Ureter (tissue), 1 donor: ENCODE measurements at regions not wholly inside any gene's neighbourhood (a gene's known extent, or its start where the extent isn't known, plus 50 kb on each side); places are given as distances from the start of the nearest gene placed in this dataset.

Source experiments
- DNase-seq: peaks from one replicate; pipeline ENCODE4 v3.0.0-alpha.2; 2020; ENCODE audit warnings: low spot score
- donor health status: DM: yes; HTN: yes; CAD: no.

DNA sequence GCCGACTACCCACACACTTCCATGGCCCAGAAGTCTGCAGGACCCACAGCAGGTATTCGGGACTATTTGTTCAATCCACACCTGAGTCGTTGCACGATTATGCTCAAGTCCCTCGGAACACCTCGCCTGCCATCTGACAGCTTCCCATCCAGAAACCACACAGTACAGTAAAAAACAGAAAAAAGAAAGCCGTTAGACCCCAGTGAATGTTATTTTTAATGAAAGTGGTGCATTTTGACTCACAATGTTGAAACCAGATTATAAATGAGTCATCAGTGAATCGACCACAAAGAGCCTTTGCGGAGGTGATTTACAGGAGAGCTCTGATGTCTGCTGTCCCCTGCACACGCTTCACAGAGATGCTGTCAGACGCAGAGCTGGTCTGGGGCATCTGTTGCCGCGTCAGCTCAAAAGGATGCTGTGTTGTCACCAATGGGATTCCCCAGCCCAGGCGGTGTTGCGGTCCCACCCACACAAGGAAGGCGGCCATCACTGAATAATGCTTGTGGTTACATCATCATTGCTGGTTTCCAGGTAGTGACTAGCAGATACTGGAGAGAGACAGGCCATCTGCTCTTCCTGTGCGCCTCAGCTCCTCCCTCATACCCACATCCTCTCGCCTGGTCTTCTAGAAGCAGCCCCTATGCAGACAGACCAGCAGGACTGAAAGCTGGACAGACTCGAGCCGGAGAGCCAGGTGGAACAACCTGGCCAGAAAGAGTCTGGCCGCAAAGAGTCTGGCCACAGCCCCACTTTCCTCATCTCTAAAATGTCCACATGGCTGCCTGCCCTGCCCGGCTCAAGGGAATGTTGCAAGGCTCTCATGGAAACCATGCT is 116.8 kb downstream of the TOMM20 start:
- DNase-seq = peak; percentile 59

DNA sequence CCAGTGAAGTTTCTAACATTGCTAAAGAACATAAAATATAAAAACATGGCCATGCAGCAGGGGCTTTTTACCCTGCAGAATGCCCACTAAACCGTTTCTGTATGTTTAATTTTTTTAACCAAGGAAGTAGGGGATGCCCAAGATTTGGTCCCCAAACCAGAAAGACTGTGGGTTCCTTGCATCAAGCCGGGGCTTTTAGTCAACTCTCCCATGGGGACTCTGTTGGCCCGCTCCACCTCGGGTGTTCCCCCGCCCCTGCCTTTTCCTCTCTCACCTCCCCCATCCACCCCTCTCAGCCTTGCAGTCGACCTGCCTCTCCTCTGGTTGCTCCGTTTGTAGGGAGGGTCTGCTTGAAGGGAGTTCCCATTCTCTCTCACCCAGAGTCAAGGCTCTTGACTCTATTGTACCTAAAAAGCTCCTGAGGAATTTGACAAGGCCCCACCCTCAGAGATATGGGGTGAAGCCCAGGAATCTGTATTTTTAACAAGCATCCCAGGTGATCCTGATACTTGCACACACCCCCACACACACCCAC is 117.5 kb downstream of the TOMM20 start:
- DNase-seq = no peak

DNA sequence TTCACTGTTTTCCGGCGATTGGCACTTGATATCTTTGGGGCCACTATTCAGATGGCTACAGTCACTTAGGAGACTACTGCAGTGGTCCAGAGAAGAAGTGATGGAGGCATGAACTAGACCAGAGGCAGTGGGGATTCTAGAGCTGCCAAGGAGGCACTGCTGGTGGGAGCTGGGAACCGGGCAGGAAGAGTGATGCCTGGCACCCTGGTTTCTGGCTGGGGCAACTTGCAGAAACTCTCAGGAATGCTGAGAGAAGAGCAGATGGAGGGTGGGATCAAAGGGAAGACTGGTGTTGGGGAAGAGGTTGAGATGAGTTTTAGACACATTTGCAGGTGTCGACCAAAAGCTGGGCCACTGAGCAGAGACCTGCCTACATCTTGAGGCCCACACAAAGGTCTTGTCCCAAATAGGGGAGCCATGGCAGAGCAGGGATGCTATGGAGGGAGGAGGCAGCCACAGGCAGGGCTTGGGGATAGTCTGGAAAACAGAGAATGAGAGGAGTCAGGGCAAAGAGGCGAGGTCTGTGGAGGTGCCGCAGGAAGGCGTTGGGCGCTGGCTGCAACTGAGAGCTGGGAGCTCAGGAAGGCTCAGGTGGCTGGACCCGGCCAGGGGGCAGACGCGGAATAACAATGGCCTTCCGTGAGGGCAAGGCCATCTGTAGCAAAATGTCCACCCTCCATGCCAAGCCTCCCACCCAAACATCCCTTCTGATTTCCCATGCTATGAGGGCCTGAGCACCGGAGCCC is 118.9 kb downstream of the TOMM20 start:
- DNase-seq = no peak

DNA sequence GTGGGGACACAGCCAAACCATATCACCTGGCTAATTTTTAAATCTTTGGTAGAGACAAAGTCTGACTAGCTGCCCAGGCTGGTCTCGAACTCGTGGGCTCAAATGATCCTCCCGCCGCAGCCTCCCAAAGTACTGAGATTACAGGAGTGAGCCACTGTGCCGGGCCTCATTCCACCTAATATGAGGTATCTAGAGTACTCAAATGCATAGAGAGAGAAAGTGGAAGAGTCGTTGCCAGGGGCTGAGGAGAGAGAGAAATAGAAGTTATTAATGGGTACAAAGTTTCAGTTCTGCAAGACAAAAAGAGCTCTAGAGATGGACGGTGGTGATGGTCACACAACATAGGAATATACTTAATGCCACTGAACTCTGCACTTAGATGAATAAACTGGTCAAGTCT is 119.6 kb downstream of the TOMM20 start:
- DNase-seq = no peak

DNA sequence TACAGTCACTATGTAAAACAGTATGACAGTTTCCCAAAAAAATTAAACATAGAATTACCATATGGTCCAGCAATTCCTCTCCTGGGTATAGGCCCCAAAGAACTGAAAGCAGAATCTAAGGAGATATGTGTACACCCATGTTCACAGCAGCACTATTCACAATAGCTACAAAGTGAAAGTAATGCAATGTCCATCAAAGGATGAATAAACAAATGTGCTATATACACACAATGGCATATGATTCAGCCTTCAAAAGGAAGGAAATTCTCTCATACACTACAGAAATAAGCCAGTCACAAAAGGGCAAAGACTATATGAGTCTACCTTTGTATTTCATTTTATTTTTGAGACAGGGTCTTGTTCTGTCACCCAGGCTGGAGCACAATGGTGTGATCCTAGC is 120.4 kb downstream of the TOMM20 start:
- DNase-seq = no peak

DNA sequence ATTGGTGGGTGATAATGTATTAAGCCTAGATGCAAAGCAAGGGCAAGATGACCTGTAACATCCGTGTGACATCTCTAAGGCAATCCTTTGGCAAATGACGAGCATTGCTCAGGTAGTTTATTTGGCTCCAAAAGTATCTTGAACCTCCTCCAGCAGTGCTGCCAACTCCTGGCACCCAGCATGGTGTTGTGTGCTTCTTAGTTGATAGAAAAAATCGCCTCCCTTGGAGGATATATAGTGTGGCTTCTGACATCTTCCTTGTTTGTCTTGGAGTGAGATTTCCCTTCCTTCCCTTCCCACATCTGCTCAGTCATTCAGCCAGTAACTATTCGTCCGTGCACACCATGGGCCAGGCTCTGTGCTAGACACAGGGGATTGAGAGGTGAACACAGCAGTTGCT is 121.8 kb downstream of the TOMM20 start:
- no peak for DNase-seq

DNA sequence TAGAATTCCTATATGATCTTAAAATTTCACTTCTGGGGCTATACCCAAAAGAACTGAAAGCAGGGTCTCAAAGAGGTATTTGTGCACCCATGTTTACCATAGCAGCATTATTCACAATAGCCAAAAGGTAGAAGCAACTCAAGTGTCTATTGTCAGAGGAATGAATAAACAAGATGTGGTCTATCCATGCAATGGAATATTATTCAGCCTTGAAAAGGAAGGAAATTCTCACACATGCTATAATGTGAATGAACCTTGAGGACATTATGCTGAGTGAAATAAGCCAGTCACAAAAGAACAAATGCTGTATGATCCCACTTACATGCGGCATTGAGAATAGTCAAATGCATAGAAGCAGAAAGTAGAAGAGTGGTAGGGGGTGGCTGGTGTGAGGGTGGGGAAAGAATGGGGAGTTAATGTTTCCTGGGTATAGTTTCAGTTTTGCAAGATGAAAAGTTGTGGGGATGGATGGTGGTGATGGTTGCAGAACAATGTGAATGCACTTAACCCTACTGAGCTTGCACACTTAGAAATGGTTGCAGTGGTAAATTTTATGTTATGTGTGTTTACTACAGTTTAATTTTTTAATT is 122.4 kb downstream of the TOMM20 start:
- no peak for DNase-seq

DNA sequence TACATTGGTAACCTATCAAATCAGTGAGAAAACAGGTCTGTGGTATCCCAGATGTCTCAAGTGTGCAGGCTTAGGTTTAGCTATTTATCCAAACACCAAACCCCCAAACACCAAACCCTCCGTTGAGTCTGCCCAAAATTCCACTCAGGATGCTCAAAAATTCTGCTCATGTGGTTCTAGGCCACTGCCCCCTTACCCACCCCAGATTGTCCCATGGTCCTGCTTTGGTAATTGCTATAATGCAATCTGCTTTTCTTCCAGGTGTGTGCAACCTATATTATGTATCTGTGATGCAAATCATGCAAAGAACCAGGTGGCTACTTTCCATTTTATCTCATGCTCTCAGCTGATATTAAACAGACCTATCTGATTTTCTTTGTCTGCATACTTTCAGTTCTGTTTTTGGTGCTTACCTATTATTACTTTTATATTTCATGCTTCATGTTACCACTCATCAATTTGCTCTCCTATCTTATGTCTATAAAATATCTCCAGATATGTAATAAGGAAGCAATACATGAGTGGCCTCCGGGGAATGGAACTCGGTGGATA is 123.7 kb downstream of the TOMM20 start:
- DNase-seq = no peak

DNA sequence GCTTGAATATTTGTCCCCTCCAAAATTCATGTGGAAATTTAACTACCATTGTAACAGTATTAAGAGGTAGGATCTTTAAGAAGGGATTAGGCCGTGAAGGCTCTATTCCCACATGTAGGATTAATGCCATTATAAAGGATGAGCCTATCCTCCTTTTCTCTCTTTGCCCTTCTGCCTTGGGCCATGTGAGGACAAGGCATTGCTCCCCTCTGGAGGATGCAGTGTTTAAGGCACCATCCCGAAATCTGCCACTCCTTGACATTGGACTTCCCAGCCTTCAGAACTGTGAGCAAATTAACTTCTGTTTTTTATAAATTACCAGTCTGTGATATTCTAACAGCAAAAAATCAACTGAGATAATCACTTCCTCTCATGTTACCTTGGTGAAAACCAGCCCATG is 124.4 kb downstream of the TOMM20 start:
- DNase-seq = no peak

DNA sequence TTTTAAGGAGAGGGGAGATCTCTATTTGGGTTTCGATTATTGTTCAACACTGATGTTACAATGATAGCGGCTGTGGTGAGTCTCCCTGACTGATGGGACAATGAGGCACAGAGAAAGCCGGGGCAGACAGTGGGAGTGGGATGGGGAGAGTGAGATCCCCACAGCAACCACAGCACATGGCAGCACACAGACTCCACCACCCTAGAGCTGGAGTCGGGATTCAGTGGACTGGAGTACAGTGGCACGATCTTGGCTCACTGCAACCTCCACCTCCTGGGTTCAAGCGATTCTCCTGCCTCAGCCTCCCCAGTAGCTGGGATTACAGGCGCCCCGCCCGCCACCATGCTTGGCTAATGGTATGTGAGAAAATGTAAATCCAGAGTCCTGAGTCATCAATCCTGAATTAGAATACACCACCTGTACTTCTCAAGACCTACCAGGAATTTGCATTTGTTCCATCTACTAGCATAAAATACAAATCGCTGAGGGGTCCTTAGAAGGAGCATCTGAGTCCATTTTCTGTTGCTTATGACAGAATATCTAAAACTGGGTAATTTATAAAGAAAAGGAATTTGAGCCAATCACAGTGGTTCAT is 125.8 kb downstream of the TOMM20 start:
- DNase-seq = no peak

DNA sequence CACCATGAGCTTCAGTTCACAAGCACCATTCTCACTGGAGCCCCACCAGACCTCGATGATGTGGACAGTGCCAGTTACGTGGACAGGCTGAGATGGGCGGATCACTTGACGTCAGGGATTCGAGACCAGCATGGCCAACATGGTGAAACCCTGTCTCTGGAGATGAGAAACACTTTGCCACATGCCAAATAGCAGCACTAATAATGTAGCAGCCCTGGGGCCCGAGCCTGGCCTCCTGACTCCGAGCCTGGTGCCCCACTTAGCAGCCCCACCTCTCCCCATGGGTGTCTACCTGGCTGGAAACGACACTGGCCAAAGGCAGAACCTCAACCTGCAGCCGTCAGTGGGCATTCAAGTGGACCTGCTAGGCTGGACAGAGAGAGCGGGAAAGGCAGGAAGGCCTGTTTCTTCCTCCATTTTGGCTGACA is 129.1 kb downstream of the TOMM20 start:
- DNase-seq = no peak

DNA sequence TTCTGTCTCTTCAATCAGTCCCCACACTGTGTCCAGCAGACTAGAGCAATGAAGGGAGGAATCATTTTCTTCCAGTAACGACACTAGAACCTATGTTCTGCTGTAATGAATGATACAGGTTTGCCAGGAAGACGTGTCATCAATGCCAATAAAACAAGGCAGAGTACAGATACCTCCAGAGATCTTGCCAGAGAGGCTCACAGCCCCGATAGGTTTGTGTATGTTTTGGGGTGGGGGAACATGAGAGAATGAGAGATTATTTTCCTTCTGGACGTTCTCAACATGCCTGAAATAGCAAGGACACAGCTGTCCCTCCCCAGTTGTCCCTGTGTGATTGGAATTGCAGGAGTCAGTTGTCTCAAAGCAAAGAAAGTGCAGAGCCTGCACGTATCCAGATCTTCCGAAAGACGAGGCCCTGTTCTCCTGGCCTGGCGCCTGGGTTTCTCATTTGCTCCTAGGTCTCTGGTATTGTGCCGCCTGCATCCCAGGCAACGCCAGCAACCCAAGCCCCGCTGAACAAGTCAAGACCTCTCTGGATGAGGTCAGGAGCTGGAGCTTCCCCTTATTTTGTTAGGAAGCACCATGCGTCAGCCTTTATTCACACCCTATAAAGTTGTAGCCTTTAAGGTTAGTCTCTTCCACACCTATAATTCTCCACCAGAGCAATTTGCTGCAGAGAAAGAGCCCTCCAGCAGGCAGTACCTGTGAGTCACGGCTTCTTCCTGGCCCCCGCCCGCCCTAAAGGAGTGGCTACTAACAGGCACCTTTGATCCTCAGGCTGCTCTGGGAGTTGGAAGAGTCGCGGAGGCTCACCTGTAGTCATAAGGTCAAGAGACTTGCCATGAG is 130.5 kb downstream of the TOMM20 start:
- no peak for DNase-seq

DNA sequence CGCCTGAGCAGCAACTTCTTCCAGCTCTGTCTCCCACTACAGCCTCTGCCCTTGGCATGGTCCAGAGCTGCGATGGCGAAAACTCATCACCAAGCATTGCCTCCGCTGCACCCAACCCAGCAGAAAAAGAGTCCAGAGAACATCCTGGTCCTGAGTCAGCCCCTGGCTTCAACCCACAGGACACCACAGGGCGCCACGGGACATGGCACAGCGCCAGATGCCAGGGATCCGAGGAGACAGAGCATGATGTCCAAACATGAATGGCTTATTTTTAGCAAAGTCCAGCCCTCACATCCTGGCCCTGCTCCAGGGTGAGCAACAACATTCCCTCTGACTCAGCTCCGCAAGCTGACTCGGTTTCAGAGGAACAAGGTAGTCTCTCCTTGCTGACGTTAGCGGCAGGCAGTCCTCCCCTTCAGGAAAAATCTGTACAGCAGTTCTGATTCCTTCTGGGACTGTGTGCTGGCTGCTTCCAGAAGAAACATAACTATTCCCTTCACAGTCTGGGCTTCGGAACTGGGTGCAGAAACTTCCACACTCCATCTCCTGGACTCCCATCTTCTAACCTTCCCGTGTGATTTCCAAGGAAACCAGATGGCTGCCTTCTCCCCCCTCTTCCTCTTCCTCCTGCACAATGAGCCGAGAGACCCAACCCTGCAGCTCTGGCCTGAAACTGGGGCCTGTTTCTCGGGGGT is 131.3 kb downstream of the TOMM20 start:
- DNase-seq = peak; percentile 97

DNA sequence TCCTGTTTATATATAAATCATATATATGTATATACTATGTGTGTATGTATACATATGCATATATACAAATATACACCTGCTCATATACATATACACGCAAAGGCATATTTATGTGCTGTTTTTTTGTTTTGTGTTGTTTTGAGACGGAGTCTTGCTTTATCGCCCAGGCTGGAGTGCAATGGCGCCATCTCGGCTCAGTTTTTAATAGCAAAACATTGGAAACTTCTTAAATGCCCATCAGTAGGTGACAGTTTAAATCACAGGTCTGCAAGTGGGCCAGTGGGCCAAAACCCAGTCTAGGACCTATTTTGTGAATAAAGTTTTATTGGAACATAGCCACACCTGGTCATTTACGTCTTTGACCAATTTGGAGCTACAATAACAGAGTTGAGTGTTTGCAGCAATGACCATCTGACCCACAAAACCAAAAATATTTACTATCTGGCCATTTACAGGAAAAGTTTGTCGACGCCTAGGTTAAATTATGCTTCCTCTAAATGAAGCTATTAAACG is 132.3 kb downstream of the TOMM20 start:
- no peak for DNase-seq

DNA sequence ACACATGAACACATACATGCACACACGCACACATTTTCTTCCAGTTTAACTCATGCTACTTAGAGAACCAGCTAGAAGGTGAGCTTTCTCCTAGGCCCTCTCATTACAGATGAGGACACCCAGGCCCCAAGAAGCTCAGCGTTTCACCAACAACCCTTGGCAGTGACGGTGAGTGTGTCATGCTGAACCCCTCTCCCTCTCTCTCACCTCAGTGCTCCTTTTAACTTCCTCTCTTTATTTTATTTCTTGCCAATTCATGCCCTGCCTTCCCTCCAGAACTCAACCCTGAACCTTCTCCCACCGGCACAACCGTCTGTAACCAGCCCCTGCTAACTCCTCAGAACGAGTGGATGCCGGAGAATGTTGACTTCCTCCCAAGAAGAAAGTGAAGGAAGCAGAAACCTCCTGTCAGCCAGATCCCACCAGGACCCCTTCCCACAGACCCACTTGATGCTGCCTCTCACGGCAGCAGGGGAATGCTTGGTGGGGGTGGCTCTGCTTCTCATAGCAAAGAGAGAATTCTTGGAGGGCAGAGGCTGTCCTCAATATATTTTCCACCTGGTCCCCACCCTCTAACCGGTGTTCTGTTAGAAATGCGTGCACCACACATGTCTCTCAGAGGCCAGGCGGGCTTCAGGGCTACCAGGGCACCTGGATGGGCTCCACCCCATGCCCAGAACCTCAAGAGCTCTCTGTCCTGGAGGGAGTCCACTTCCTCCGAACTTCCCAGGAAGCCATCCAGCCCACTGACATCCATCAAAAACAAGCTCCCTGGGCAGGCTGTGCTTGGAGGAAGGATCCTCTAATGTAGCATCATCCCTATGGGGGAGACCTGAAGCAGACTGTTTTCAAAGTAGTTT is 134.0 kb downstream of the TOMM20 start:
- no peak for DNase-seq

DNA sequence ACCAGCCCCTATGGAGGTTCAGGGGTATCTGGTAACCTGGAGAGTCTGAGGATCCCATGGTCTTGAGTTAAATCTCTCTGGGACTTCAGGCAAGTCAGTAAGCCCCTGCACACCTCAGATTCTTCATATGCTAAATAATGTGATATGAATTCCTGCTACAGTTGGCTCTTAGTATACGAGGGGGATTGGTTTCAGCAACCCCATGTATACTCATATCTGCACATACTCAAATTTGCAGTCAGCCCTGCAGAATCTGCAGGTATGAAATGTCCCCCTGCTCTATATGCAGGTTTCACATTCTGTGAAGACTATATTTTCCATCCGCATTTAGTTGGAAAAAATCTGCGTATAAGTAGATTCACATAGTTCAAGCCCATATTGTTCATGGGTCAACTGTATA is 136.6 kb downstream of the TOMM20 start:
- DNase-seq = no peak

DNA sequence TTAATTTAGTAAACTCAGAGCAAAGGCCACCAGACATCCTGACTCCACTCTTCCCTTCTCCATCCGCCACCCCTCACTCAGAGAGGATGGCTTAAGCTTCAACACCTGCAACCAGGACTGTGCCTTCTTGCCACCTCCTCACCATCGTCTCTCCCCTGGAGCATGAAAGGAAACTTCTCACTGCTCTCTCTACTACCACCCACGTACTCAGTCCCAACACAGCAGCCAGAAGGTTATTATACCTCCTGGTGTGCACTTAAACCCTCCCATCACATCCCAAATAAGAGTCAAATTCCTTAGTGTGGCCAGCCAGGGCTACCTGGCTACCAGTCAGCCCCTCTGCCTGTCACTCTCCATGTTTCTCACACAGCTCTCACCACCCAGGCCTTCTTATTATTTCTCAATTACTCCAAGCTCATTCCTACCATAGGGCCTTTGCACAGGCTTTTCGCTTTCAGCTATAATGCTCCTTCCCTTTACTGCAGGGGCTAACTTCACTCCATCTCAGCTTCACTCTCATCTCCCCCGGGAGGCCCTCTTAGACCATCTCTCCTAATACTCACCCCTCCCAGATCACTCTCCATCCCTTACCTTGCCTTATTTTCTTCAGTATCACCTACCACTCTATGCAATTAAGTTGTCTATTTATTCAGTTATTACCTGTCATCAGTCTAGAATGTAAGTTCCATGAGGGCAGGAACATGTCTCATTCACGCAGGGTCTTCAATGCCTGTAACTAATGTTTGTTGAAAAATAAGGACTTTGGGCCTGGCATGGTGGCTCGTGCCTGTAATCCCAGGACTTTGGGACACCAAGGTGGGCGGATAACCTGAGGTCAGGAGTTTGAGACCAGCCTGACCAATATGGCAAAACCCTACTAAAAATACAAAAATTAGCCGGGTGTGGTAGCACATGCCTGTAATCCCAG is 137.5 kb downstream of the TOMM20 start:
- no peak for DNase-seq

DNA sequence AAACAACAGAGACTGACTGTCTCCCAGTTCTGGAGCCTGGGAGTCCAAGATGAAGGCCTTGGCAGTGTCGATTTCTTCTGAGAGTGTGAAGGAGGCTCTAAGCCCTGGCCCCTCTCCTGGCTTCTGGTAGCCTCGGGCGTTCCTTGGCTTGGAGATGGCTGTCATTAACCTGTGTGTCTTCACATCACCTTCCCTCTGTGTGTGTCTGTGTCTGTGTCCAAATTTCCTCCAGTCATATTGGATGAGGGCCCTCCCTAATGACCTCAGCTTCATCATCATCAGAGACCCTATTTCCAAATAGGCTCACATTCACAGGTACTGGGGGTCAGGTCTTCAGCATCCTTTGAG is 138.3 kb downstream of the TOMM20 start:
- no peak for DNase-seq
